Stimulated activated CD8-positive, alpha-beta memory T cell treated with anti-CD3 and anti-CD28 coated beads, Interleukin-12 subunit alpha, Interleukin-12 subunit beta, amount 100 ng/mL, for 24 hours (primary cell): ENCODE measurements at regions not wholly inside any gene's neighbourhood (a gene's known extent, or its start where the extent isn't known, plus 50 kb on each side); places are given as distances from the start of the nearest gene placed in this dataset.
"Not testable (repeated sequence)": the region's sequence is repeated elsewhere in the genome, so short reads cannot be mapped to it uniquely, and the experiment has no call there.

ENCODE experiments used
- DNase-seq: peaks from one replicate; pipeline ENCODE4 v3.0.0-alpha.2; 2020; ENCODE audit errors: extremely low read depth

DNA sequence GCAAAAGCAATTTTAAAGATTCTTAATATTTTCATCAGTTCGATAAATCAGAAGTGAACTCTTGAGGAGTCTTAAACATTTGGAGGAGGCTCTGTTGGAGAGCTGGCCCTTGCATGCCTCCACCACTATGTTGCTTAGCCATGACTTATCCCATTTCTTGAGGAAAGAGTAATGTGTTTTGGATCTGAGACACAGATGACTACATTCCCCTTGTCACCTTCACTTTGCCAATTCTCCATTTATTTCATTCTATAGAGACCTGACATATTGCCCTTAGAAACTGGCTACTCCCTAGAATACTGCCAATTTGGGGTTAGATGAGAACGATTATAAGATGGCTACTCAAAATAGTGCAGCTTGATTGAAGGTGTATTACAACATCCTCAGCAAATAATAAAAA lies 157.4 kb upstream of the TMEM260 start:
- DNase-seq, result no peak

GRCh38 chr14:56422703-56423213 lies 156.8 kb upstream of the TMEM260 start:
- DNase-seq, result no peak

GRCh38 chr14:56423544-56423943 lies 156.1 kb upstream of the TMEM260 start:
- no peak for DNase-seq

DNA sequence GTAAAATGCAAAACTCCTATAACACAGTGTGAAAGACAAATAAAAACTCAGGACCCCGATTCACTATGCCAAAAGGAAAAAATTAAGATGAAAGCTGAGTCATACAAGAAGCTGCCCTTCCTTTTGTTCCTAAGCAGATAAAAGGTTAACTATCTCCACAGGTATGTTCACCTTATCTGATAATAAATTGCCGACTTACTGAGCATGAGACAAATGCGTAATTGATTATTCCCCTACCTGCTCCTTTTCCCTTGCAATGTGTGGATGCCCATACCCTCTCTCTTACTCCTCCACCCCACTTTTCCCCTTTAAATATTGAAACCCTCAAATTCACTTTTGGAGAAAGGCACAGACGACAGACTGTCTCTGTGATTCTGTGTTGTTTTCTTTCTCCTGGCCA lies 148.6 kb upstream of the TMEM260 start:
- DNase-seq, result no peak

DNA sequence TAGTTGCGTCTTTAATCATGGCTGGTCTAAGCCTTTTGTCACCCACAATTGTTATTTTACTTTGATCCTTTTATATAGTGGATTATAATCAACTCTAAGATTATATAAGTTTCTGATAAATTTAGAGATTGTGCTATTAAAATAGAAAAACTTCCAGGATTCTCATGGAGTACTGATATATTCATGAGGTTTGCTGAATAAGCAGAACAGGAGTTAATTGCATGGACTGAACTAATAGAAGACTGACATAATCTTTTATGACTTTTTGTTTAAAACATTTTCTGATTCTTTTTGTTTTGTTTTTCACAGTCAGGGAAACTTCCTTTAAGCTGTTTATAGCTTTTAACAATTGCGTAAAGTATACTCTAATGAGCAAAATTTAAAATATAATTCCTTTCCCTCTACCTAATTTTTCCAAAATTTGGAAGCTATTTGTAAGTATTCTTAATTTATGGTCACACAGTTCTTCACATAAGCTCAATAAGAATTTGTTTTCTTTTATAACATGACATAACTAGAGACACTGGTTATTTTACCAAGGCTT lies 129.9 kb upstream of the TMEM260 start:
- DNase-seq, result no peak

GRCh38 chr14:56452940-56453339 lies 126.7 kb upstream of the TMEM260 start:
- DNase-seq, result no peak

- DNase-seq, result not testable (repeated sequence)
These were observed 124.9 kb upstream of the TMEM260 start for GRCh38 chr14:56454680-56455079.

GRCh38 chr14:56460469-56460868 lies 119.1 kb upstream of the TMEM260 start:
- no peak for DNase-seq

GRCh38 chr14:56461276-56462275 lies 118.0 kb upstream of the TMEM260 start:
- no peak for DNase-seq

GRCh38 chr14:56463271-56463890 lies 116.2 kb upstream of the TMEM260 start:
- no peak for DNase-seq

- no peak for DNase-seq
These were observed 108.5 kb upstream of the TMEM260 start for GRCh38 chr14:56471056-56471455.

GRCh38 chr14:56474419-56475022 lies 105.1 kb upstream of the TMEM260 start:
- DNase-seq, result no peak

DNA sequence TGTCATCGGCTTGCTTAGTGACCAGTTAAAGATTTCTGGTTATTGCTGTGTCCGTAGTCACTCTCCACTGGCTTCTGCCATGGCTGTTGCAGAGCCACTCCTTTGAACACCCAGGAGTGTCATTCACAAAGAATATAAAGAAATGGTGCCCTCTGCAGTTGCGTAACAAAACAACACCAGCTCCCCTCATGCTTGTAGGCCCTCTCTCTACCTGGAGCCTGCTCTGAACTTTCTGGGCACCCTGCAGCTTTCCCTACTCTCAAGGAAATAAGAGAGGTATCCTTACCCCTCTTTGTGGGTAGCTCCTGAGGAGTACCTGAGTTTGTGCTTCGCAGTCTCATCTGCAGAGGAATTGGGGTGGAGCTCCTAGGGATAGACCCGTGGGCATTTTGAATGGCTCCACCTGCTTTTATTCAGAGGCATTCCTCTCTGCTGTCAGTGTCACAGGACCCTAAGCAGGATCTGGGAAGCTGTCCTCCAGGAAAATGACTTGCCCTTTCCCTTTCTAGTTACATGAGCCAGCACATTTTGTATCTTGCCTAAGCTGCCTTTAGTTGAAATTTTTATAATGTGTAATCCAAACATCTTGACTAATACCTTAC lies 97.2 kb upstream of the TMEM260 start:
- no peak for DNase-seq

- no peak for DNase-seq
These were observed 92.4 kb upstream of the TMEM260 start for GRCh38 chr14:56487090-56487667.

DNA sequence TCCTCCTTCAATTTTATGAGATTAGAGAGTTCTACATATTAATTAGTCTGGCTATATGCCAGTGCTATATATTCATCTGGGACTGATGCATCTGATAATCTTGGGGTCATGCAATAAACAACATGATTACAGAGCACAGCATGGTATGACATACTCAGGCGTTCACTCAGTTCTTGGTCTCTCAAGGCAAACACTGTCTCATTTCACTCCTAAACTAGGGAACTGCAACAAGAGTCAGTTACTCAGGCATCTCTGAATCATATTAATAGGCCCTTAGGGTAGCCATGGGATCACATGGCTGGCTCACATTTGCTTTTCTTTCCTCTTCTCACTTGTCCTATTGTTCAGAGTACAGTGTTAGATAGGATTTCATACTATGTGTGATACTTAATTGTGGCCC lies 91.8 kb upstream of the TMEM260 start:
- DNase-seq, result no peak

- no peak for DNase-seq
These were observed 91.3 kb upstream of the TMEM260 start for GRCh38 chr14:56488306-56488705.

GRCh38 chr14:56490379-56490778 lies 89.2 kb upstream of the TMEM260 start:
- no peak for DNase-seq

DNA sequence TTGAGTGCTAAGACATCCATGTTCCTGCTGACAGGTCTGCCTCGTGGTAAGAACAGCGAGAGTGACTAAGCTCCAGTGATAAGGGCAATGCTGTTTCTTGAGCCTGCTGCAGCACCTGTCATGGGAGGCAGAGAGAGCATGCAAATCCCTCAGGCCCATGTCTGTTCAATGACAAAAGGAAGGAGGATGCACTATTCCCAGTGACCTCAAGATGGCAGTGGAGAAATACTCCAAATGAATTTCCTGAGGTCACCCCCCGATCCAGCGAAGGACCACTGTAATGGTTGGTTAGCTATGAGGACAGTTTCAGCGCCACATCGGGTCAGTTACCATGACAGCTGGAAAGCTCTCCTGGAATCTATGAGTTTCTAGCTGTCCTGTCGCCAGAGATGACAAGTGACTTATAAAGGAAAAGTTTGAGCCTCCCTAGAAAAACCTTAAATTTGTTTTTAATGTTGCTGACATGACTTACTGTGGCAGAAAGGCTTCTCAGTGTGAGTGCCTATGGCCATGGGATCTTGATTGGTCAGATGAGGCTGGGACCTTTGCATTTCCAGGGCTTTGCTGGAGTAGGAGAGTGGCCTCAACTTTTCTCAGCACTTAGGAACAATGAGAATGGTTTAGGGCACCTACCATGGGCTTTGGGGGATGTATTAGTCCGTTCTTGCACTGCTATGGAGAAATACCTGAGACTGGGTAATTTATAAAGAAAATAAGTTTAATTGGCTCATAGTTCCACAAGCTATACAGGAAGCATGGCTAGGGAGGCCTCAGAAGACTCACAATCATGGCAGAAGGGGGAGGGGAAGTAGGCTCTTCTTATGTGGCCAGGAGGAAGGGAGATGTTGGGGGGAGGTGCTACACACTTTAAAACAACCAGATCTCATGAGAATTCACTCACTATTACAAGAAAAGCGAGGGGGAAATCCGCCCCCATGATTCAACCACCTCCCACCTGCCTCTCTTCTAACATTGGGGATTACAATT lies 88.0 kb upstream of the TMEM260 start:
- no peak for DNase-seq

- no peak for DNase-seq
These were observed 85.4 kb upstream of the TMEM260 start for GRCh38 chr14:56494167-56494566.

DNA sequence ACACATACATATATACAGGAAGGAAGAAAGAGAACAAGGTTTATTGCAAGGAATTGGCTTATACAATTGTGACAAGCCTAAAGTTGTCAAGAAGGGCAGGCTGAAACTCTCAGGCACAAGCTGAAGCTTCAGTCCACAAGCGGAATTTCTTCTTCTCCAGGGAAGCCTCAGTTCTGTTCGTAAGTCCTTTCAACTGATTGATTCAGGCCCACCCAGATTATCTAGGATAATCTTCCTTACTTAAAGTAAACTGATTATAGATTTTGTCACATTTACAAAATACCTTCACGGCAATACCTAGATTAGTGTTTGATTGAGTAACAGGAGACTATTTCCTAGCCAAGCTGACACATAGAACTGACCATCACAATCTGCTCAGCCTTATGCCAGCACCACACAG lies 81.5 kb upstream of the TMEM260 start:
- no peak for DNase-seq
